ENCODE measurements at regions not wholly inside any gene's neighbourhood (a gene's known extent, or its start where the extent isn't known, plus 50 kb on each side); places are given as distances from the start of the nearest gene placed in this dataset.
"Not testable (repeated sequence)": the region's sequence is repeated elsewhere in the genome, so short reads cannot be mapped to it uniquely, and the experiment has no call there.

DNA sequence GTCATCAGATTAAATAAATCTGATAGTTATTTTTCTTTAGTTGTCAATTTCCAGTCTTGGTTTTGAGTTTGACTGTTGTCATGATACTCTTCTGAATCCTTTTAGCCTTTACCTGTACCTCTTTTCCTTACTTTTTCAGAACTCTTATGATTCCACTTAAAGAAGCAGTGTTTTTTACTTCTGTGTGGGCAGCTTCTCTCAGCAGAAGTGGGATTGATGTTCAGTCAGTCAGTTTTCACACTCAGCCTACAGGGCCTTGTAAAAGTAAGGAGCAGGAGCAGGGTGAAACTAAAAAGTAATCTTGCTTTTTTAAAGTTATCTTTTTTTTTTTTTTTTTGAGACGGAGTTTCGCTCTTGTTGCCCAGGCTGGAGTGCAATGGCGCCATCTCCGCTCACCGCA lies 75.1 kb downstream of the HAUS1 start:
- Histone ChIP-seq H3K9me3 (ENCODE audit: insufficient read depth, low read length) (no peaks in the 10 kb centered on the region), H3K27ac (ENCODE audit: low read length) (no peak overlapping the region), H3K4me1 (ENCODE audit: low read length) (peaks cover 42% of the 10 kb centered on the region), H3K27me3 (ENCODE audit: low read depth, low read length) (no peaks in the 10 kb centered on the region), H3K79me2 (ENCODE audit: low read length) (peaks cover 100% of the 10 kb centered on the region), H4K20me1 (ENCODE audit: insufficient read depth, low read length) (peaks cover 88% of the 10 kb centered on the region), H3K4me2 (ENCODE audit: low read length) (no peak overlapping the region), H2AFZ (ENCODE audit: low read depth, low read length) (no peak overlapping the region), H3K36me3 (replicated peaks; ENCODE audit: low read depth, low read length) (peaks cover 33% of the 10 kb centered on the region), H3K9ac (ENCODE audit: low read length) (no peak overlapping the region), H3K4me3 (ENCODE audit: low read length) (no peak overlapping the region)
- no peak for TF ChIP-seq EZH2phosphoT487 (IDR thresholded peaks at IDR 0.05; ENCODE audit: low read depth)
- TF ChIP-seq, protein P1, sequence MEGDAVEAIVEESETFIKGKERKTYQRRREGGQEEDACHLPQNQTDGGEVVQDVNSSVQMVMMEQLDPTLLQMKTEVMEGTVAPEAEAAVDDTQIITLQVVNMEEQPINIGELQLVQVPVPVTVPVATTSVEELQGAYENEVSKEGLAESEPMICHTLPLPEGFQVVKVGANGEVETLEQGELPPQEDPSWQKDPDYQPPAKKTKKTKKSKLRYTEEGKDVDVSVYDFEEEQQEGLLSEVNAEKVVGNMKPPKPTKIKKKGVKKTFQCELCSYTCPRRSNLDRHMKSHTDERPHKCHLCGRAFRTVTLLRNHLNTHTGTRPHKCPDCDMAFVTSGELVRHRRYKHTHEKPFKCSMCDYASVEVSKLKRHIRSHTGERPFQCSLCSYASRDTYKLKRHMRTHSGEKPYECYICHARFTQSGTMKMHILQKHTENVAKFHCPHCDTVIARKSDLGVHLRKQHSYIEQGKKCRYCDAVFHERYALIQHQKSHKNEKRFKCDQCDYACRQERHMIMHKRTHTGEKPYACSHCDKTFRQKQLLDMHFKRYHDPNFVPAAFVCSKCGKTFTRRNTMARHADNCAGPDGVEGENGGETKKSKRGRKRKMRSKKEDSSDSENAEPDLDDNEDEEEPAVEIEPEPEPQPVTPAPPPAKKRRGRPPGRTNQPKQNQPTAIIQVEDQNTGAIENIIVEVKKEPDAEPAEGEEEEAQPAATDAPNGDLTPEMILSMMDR (IDR thresholded peaks at IDR 0.05; ENCODE audit: low read depth, low read length), result no peak

DNA sequence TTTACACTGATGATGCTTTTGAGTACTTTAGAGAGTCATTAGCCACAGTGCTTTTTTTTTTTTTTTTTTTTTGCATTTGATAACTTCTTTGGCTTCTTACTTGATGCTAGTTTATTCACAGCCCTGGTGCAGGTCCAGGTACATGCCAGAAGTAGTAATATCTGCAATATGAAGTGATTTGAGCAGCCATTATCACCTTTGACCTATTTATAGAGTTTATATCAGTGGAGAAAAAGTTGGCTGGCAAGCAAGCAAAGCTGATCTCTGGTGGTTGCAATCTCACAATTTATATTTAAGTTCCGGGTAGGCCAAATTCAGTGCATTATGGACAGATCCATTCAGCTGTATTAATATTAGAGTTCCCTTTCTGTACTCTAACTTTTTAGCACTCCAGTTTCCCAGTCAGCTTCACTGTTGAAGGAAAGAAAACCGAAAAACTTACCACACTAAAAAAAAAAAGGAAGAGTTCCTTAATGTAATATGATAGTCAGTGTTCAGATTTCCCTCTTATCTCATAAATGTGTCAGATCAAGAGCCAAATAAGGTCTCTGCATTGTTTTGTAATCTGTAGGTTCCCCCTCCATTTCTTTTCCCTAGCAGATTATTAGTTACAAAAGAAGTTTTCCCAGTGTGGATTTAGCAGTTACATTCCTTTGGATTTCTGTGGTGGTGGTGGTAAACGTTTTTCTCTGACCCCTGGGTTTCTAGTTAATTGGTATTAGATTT lies 78.6 kb downstream of the HAUS1 start:
- peaks cover 78% of the 10 kb centered on the region for H4K20me1 ChIP-seq (ENCODE audit: insufficient read depth, low read length)
- no peak overlapping the region for H3K9ac ChIP-seq (ENCODE audit: low read length)
- no peak overlapping the region for H3K27ac ChIP-seq (ENCODE audit: low read length)
- no peaks in the 10 kb centered on the region for H3K9me3 ChIP-seq (ENCODE audit: insufficient read depth, low read length)
- peaks cover 100% of the 10 kb centered on the region for H3K79me2 ChIP-seq (ENCODE audit: low read length)
- H3K4me1 ChIP-seq (ENCODE audit: low read length), result peaks cover 33% of the 10 kb centered on the region
- H3K4me3 ChIP-seq (ENCODE audit: low read length), result no peak overlapping the region
- TF ChIP-seq EZH2phosphoT487 (IDR thresholded peaks at IDR 0.05; ENCODE audit: low read depth), result no peak
- TF ChIP-seq, protein P1 (IDR thresholded peaks at IDR 0.05; ENCODE audit: low read depth, low read length), result no peak
- H3K4me2 ChIP-seq (ENCODE audit: low read length), result peak overlapping the region; percentile 6; the same call in 1 of the 2 replicates
- peaks cover 22% of the 10 kb centered on the region for H3K36me3 ChIP-seq (replicated peaks; ENCODE audit: low read depth, low read length)
- H2AFZ ChIP-seq (ENCODE audit: low read depth, low read length), result no peak overlapping the region
- H3K27me3 ChIP-seq (ENCODE audit: low read depth, low read length), result no peaks in the 10 kb centered on the region

DNA sequence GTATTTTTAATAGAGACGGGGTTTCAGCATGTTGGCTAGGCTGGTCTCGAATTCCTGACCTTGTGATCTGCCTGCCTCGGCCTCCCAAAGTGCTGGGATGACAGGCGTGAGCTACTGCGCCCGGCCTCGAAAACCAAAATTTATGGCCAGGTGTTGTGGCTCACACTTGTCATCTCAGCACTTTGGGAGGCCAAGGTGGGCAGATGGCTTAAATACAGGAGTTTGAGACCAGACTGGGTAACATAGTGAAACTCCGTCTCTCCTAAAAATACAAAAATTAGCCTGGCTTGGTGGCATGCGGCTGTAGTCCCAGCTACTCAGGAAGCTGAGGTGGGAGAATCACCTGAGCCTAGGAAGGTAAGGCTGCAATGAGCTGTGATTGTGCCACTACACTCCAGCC lies 80.1 kb downstream of the HAUS1 start:
- H3K9me3 ChIP-seq (ENCODE audit: insufficient read depth, low read length), result not testable (repeated sequence)
- H3K27ac ChIP-seq (ENCODE audit: low read length), result peak overlapping the region; percentile 1
- peak overlapping the region; percentile 6; the same call in 1 of the 2 replicates for H3K4me2 ChIP-seq (ENCODE audit: low read length)

DNA sequence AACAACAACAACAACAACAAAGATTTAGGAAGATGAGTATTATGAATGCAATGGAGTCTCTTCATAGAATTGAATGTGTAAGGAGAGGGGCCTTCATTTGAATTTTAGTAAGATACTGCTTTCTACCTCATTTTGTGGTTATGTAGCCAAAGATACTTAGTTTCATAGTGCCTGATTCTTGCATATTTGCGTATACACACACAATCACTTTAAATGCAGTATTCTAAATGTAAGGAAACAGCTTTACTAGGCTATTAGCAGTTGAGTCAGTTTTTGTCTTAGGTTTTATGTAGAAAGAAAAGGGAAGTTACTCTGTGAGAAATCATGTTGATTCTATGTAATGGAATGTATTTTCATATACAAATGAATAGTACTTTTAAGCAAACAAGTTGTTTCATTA lies 80.5 kb downstream of the HAUS1 start:
- Histone ChIP-seq H3K4me3 (ENCODE audit: low read length) (no peak overlapping the region), H4K20me1 (ENCODE audit: insufficient read depth, low read length) (peaks cover 78% of the 10 kb centered on the region), H3K4me1 (ENCODE audit: low read length) (peaks cover 33% of the 10 kb centered on the region), H2AFZ (ENCODE audit: low read depth, low read length) (no peak overlapping the region), H3K4me2 (ENCODE audit: low read length) (peak overlapping the region; percentile 6; the same call in 1 of the 2 replicates), H3K27ac (ENCODE audit: low read length) (peak overlapping the region; percentile 1), H3K36me3 (replicated peaks; ENCODE audit: low read depth, low read length) (peaks cover 18% of the 10 kb centered on the region), H3K27me3 (ENCODE audit: low read depth, low read length) (no peaks in the 10 kb centered on the region), H3K9me3 (ENCODE audit: insufficient read depth, low read length) (no peaks in the 10 kb centered on the region), H3K9ac (ENCODE audit: low read length) (no peak overlapping the region), H3K79me2 (ENCODE audit: low read length) (peaks cover 100% of the 10 kb centered on the region)
- TF ChIP-seq EZH2phosphoT487 (IDR thresholded peaks at IDR 0.05; ENCODE audit: low read depth), result no peak
- TF ChIP-seq, protein P1 (IDR thresholded peaks at IDR 0.05; ENCODE audit: low read depth, low read length), result no peak

More for the DNA sequence above, 80.1 kb downstream of the HAUS1 start:
- H3K79me2 ChIP-seq (ENCODE audit: low read length), result peaks cover 100% of the 10 kb centered on the region
- peaks cover 20% of the 10 kb centered on the region for H3K36me3 ChIP-seq (replicated peaks; ENCODE audit: low read depth, low read length)
- H3K4me3 ChIP-seq (ENCODE audit: low read length); H3K27me3 ChIP-seq (ENCODE audit: low read depth, low read length); H2AFZ ChIP-seq (ENCODE audit: low read depth, low read length); H3K9ac ChIP-seq (ENCODE audit: low read length): not testable (repeated sequence)
- peaks cover 77% of the 10 kb centered on the region for H4K20me1 ChIP-seq (ENCODE audit: insufficient read depth, low read length)
- peaks cover 33% of the 10 kb centered on the region for H3K4me1 ChIP-seq (ENCODE audit: low read length)

All from OCI-LY3 (cell line).